SK-N-MC (cell line): ENCODE measurements at regions not wholly inside any gene's neighbourhood (a gene's known extent, or its start where the extent isn't known, plus 50 kb on each side); places are given as distances from the start of the nearest gene placed in this dataset.

Source experiments
- DNase-seq: peaks from one replicate; pipeline ENCODE4 v3.0.0-alpha.2; 2011; ENCODE audit warnings: low read depth, low spot score
- H3K27ac ChIP-seq: fragments of 200-600 bp; sonication (generic); 2 replicates; pipeline ENCODE4 v1.5.1; 2016; ENCODE audit warnings: mixed run types
- H3K36me3 ChIP-seq: fragments of 200-600 bp; sonication (generic); 2 replicates; pipeline ENCODE4 v1.6.1; 2017; ENCODE audit warnings: antibody characterized with exemption, low read length, mixed read lengths; ENCODE audit not compliant: insufficient read depth
- H3K4me3 ChIP-seq: fragments of 200-600 bp; sonication (generic); 2 replicates; pipeline ENCODE4 v1.5.1; 2016
- H3K9ac ChIP-seq: fragments of 200-600 bp; sonication (generic); 2 replicates; pipeline ENCODE4 v1.8.0; 2017; ENCODE audit warnings: mixed run types, mixed read lengths; ENCODE audit not compliant: insufficient read length
- H3K9me3 ChIP-seq: fragments of 200-600 bp; sonication (generic); 2 replicates; pipeline ENCODE4 v1.6.1; 2017; ENCODE audit warnings: low read depth, mild to moderate bottlenecking, antibody characterized with exemption, low read length, moderate library complexity, mixed read lengths
- EZH2 ChIP-seq: fragments of 200-600 bp; sonication (generic); IDR thresholded peaks from one replicate; pipeline ENCODE4 v1.6.1; 2017; ENCODE audit warnings: antibody characterized with exemption
- FOXP2 ChIP-seq: optimal IDR thresholded peaks from 2 replicates; pipeline ENCODE3; 2011; ENCODE audit warnings: mild to moderate bottlenecking, moderate library complexity; ENCODE audit not compliant: insufficient read depth; ENCODE audit errors: extremely low read length, control extremely low read depth
- POLR2AphosphoS5 ChIP-seq: IDR thresholded peaks from 2 replicates; pipeline ENCODE4 v1.6.1; 2012; ENCODE audit warnings: mild to moderate bottlenecking, low read depth, low read length, borderline replicate concordance

GRCh38 chr2:16170675-16171424, 230.5 kb downstream of the MYCN start:
- Histone ChIP-seq H3K27ac (no peak overlapping the region), H3K9ac (no peak overlapping the region), H3K4me3 (no peak overlapping the region), H3K9me3 (no peaks in the 10 kb centered on the region), H3K36me3 (no peaks in the 10 kb centered on the region)
- no peak for DNase-seq
- TF ChIP-seq POLR2AphosphoS5 = no peak
- no peak for TF ChIP-seq EZH2
- TF ChIP-seq FOXP2 = no peak

- Histone ChIP-seq H3K27ac (no peak overlapping the region), H3K9me3 (no peaks in the 10 kb centered on the region), H3K36me3 (no peaks in the 10 kb centered on the region), H3K9ac (no peak overlapping the region), H3K4me3 (no peak overlapping the region)
- no peak for TF ChIP-seq POLR2AphosphoS5
- no peak for DNase-seq
These were observed 229.1 kb downstream of the MYCN start for GRCh38 chr2:16169381-16169960.

- Histone ChIP-seq H3K9ac (no peak overlapping the region), H3K4me3 (no peak overlapping the region), H3K36me3 (no peaks in the 10 kb centered on the region), H3K27ac (no peak overlapping the region), H3K9me3 (no peaks in the 10 kb centered on the region)
- TF ChIP-seq FOXP2 = no peak
- no peak for TF ChIP-seq EZH2
- no peak for TF ChIP-seq POLR2AphosphoS5
- no peak for DNase-seq
These were observed 228.3 kb downstream of the MYCN start for GRCh38 chr2:16168506-16169264.

GRCh38 chr2:16167870-16168426, 227.6 kb downstream of the MYCN start:
- TF ChIP-seq EZH2 (no peak), POLR2AphosphoS5 (no peak), FOXP2 (no peak)
- no peaks in the 10 kb centered on the region for H3K36me3 ChIP-seq
- H3K9ac ChIP-seq = no peak overlapping the region
- DNase-seq = no peak
- no peaks in the 10 kb centered on the region for H3K9me3 ChIP-seq
- H3K27ac ChIP-seq = no peak overlapping the region
- no peak overlapping the region for H3K4me3 ChIP-seq

GRCh38 chr2:16167451-16167861, 227.1 kb downstream of the MYCN start:
- no peaks in the 10 kb centered on the region for H3K36me3 ChIP-seq
- TF ChIP-seq POLR2AphosphoS5 = no peak
- no peak for DNase-seq
- no peaks in the 10 kb centered on the region for H3K9me3 ChIP-seq
- no peak overlapping the region for H3K27ac ChIP-seq
- no peak overlapping the region for H3K9ac ChIP-seq
- H3K4me3 ChIP-seq = no peak overlapping the region

- DNase-seq = no peak
- TF ChIP-seq EZH2 (no peak), FOXP2 (no peak), POLR2AphosphoS5 (no peak)
- H3K4me3 ChIP-seq = no peak overlapping the region
- no peak overlapping the region for H3K9ac ChIP-seq
- H3K36me3 ChIP-seq = no peaks in the 10 kb centered on the region
- no peak overlapping the region for H3K27ac ChIP-seq
- H3K9me3 ChIP-seq = no peaks in the 10 kb centered on the region
These were observed 226.1 kb downstream of the MYCN start for GRCh38 chr2:16166327-16166981.

GRCh38 chr2:16165518-16166326, 225.4 kb downstream of the MYCN start:
- TF ChIP-seq EZH2 (no peak), POLR2AphosphoS5 (no peak), FOXP2 (no peak)
- Histone ChIP-seq H3K36me3 (no peaks in the 10 kb centered on the region), H3K27ac (no peak overlapping the region), H3K9me3 (no peaks in the 10 kb centered on the region), H3K4me3 (no peak overlapping the region), H3K9ac (no peak overlapping the region)
- DNase-seq = no peak

- H3K4me3 ChIP-seq = no peak overlapping the region
- H3K27ac ChIP-seq = no peak overlapping the region
- no peaks in the 10 kb centered on the region for H3K9me3 ChIP-seq
- no peak for TF ChIP-seq FOXP2
- no peak for TF ChIP-seq POLR2AphosphoS5
- TF ChIP-seq EZH2 = no peak
- no peak overlapping the region for H3K9ac ChIP-seq
- H3K36me3 ChIP-seq = no peaks in the 10 kb centered on the region
- no peak for DNase-seq
These were observed 222.2 kb downstream of the MYCN start for GRCh38 chr2:16162491-16163040.
